Vagina (tissue), 2 donors: ENCODE measurements at regions not wholly inside any gene's neighbourhood (a gene's known extent, or its start where the extent isn't known, plus 50 kb on each side); places are given as distances from the start of the nearest gene placed in this dataset.

ENCODE experiments used
- POLR2AphosphoS5 ChIP-seq, 2 donors: sonication (generic); formaldehyde crosslinking; IDR thresholded peaks; one replicate each; pipeline ENCODE4 v1.9.0; 2017; ENCODE audit warnings: antibody characterized with exemption in 2 of 2, mild to moderate bottlenecking in 2 of 2, low read depth in 1 of 2; ENCODE audit not compliant: insufficient read depth in 1 of 2
- TF ChIP-seq, protein P1 (sequence below), 3 experiments: fragments of 450-650 bp in 2 of 3; fragments of 200-600 bp in 1 of 3; sonication (generic) in 1 of 3; IDR thresholded peaks; one replicate each; pipeline ENCODE4 v1.5.1; 2017 to 2019; ENCODE audit warnings: antibody characterized with exemption in 3 of 3, mild to moderate bottlenecking in 2 of 3, moderate library complexity in 2 of 3

DNA sequence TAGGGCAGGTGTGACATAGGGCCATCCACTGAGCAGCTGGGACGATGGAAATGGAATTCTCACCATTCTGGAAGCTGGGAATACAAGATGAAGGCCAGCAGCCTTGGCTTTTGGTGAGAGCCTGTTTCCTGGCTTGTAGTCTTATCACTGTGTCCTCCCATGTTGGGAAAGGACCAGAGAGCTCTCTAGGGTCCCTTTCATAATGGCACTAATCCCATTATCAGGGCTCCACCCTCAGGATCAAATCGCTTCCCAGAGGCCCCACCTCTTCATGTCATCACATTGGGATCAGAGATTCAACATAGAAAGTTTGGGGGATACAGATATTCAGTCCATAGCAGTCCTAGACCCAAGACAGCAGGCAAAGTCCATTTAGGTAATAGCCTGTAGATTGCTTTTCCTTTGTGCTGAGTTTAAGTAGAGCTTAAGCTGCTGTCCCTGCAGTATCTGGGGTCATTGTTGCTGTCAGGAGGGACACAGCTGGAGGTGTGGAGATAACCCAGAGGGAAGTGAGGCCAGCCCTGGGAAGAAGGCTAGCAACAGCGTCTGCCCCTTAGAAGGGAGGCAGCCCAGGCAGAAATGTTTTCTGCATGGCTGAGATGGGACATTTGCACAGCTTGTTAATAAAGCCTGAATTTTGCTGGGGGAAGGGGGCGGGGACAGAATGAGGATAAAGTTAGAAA lies 136.5 kb upstream of the GPR12 start:
- TF ChIP-seq POLR2AphosphoS5 (IDR thresholded peaks at IDR 0.05; ENCODE audit: insufficient read depth in 1 of 2, low read depth in 1 of 2), result no peak
- TF ChIP-seq, protein P1, sequence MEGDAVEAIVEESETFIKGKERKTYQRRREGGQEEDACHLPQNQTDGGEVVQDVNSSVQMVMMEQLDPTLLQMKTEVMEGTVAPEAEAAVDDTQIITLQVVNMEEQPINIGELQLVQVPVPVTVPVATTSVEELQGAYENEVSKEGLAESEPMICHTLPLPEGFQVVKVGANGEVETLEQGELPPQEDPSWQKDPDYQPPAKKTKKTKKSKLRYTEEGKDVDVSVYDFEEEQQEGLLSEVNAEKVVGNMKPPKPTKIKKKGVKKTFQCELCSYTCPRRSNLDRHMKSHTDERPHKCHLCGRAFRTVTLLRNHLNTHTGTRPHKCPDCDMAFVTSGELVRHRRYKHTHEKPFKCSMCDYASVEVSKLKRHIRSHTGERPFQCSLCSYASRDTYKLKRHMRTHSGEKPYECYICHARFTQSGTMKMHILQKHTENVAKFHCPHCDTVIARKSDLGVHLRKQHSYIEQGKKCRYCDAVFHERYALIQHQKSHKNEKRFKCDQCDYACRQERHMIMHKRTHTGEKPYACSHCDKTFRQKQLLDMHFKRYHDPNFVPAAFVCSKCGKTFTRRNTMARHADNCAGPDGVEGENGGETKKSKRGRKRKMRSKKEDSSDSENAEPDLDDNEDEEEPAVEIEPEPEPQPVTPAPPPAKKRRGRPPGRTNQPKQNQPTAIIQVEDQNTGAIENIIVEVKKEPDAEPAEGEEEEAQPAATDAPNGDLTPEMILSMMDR (IDR thresholded peaks at IDR 0.05), result no peak
